ENCODE measurements at regions not wholly inside any gene's neighbourhood (a gene's known extent, or its start where the extent isn't known, plus 50 kb on each side); places are given as distances from the start of the nearest gene placed in this dataset.
A peak's percentile ranks its signal among the peaks of the same experiment; 100 is the strongest.

- TF ChIP-seq CTCF (IDR thresholded peaks at IDR 0.05; ENCODE audit: low read length) (peak; percentile 30; the same call in 1 of the 2 replicates), EZH2 (IDR thresholded peaks at IDR 0.05; ENCODE audit: borderline replicate concordance, low read length) (no peak)
Observed at GRCh38 chrX:7586126-7586525, 256.8 kb upstream of the VCX start.
